Mesodermal cell (in vitro differentiated cells): ENCODE measurements at regions not wholly inside any gene's neighbourhood (a gene's known extent, or its start where the extent isn't known, plus 50 kb on each side); places are given as distances from the start of the nearest gene placed in this dataset.

Experiments
- H3K27ac ChIP-seq: 2 replicates; pipeline ENCODE4 v1.7.0; 2013; ENCODE audit warnings: mild to moderate bottlenecking, low read depth, low read length, moderate library complexity; ENCODE audit not compliant: severe bottlenecking
- H3K36me3 ChIP-seq: 2 replicates; pipeline ENCODE4 v1.7.1; 2013; ENCODE audit warnings: mild to moderate bottlenecking, low read length, moderate library complexity; ENCODE audit not compliant: control insufficient read depth, insufficient read depth
- H3K4me1 ChIP-seq: one replicate; pipeline ENCODE4 v1.7.1; 2013; ENCODE audit warnings: mild to moderate bottlenecking, low read length; ENCODE audit not compliant: insufficient read depth, control insufficient read depth, poor library complexity, severe bottlenecking
- H3K4me3 ChIP-seq: 2 replicates; pipeline ENCODE4 v1.7.0; 2013; ENCODE audit warnings: low read length, control low read depth, mild to moderate bottlenecking; ENCODE audit not compliant: insufficient read depth, poor library complexity, severe bottlenecking; ENCODE audit errors: extremely low read depth
- H3K9me3 ChIP-seq: 2 replicates; pipeline ENCODE4 v1.7.1; 2013; ENCODE audit warnings: mild to moderate bottlenecking, low read length, moderate library complexity; ENCODE audit not compliant: control insufficient read depth
- WGBS, 2 experiments: methylation state at CpG; one replicate each; pipeline ENCODE4 v1.1.5; 2013; ENCODE audit warnings: missing lambda C conversion rate in 2 of 2; ENCODE audit not compliant: insufficient coverage in 2 of 2; 5-methylcytosine and 5-hydroxymethylcytosine counted together

DNA sequence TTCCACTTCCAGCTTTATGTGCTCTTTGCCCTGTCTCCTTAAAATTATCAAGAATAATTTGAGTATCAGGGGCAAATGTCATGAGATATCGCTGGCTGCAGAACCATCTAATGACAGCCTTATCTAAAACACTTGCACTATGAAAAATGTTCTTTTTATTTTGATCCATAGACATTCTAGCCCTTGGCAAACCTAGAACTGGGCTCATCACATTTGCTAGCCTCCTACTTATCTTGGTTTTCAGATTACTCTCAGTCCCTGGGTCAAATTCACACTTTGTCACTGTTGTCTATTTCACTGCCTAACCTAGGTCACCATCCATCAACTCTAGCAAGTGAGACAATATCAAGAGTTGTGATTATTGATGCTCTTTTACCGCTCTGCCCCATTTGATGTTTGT, 59.9 kb upstream of the IPO9 start:
- Histone ChIP-seq H3K36me3 (peaks cover 26% of the 10 kb centered on the region), H3K27ac (no peak overlapping the region), H3K9me3 (peaks cover 20% of the 10 kb centered on the region), H3K4me3 (no peak overlapping the region), H3K4me1 (peaks cover 8% of the 10 kb centered on the region)
- 90 to 100% methylated on average over 1 to 2 of the region's 2 CpGs for WGBS, 2 experiments

DNA sequence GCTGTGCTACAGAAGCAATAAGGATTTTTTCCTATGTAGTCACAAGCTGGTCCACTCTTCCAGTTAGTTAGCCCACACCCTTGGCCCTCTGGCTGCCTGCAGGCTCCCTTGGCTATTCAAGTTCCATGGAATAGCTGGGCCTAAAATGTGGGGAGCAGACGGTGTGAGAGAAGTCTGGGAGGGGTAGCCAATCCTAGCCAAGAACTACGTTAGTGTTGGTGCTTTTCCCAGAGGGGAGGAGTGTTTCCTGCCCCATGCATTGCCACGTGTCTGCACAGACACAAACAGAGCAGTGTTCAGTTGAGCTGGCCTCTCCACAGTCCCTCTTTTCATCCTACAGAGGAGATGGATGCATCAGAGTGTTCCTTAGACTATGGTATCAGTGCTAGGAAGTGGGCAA, 59.0 kb upstream of the IPO9 start:
- H3K4me3 ChIP-seq = no peak overlapping the region
- H3K9me3 ChIP-seq = peaks cover 20% of the 10 kb centered on the region
- peak overlapping the region; percentile 45 for H3K27ac ChIP-seq
- peaks cover 30% of the 10 kb centered on the region for H3K36me3 ChIP-seq
- peaks cover 5% of the 10 kb centered on the region for H3K4me1 ChIP-seq
- WGBS, 2 experiments = 67 to 89% methylated on average over 1 to 2 of the region's 3 CpGs

- Histone ChIP-seq H3K36me3 (peaks cover 39% of the 10 kb centered on the region), H3K4me1 (no peaks in the 10 kb centered on the region), H3K27ac (no peak overlapping the region), H3K9me3 (peaks cover 20% of the 10 kb centered on the region), H3K4me3 (no peak overlapping the region)
- 93 to 100% methylated on average over 1 to 2 of the region's 2 CpGs for WGBS, 2 experiments
Observed at GRCh38 chr1:201771466-201771865, 57.5 kb upstream of the IPO9 start.

DNA sequence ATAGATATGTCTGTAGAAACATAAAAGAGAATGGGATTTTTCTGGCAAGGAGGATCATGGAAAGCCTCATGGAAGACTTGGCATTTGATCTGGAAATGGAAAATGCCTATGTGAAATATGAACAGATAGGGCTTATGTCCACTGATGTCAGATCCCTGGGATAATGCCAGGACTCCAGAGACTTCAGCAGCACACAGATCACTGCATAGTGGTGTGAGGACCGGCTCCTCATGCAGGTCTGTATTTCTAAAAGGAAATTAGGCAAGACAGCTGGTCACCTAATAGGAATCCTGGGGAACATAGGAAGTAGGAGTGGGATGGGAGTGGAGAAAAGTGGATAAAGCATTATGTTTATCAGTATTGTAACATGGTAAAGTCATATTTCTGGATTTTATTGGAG, 56.8 kb upstream of the IPO9 start:
- H3K9me3 ChIP-seq = peaks cover 20% of the 10 kb centered on the region
- WGBS, 2 experiments = 90 to 100% methylated on average over 1 of the region's 1 CpG
- H3K27ac ChIP-seq = no peak overlapping the region
- no peak overlapping the region for H3K4me3 ChIP-seq
- no peaks in the 10 kb centered on the region for H3K4me1 ChIP-seq
- peaks cover 39% of the 10 kb centered on the region for H3K36me3 ChIP-seq

GRCh38 chr1:201773764-201774163, 55.2 kb upstream of the IPO9 start:
- peaks cover 29% of the 10 kb centered on the region for H3K36me3 ChIP-seq
- WGBS, 2 experiments = 80 to 86% methylated on average over 1 of the region's 4 CpGs
- H3K4me3 ChIP-seq = no peak overlapping the region
- peaks cover 20% of the 10 kb centered on the region for H3K9me3 ChIP-seq
- peaks cover 12% of the 10 kb centered on the region for H3K4me1 ChIP-seq
- no peak overlapping the region for H3K27ac ChIP-seq

- 67 to 100% methylated on average over 1 to 3 of the region's 4 CpGs for WGBS, 2 experiments
- Histone ChIP-seq H3K9me3 (peaks cover 20% of the 10 kb centered on the region), H3K27ac (no peak overlapping the region), H3K36me3 (peaks cover 25% of the 10 kb centered on the region), H3K4me1 (peaks cover 12% of the 10 kb centered on the region), H3K4me3 (no peak overlapping the region)
Observed at GRCh38 chr1:201774224-201774982, 54.6 kb upstream of the IPO9 start.

DNA sequence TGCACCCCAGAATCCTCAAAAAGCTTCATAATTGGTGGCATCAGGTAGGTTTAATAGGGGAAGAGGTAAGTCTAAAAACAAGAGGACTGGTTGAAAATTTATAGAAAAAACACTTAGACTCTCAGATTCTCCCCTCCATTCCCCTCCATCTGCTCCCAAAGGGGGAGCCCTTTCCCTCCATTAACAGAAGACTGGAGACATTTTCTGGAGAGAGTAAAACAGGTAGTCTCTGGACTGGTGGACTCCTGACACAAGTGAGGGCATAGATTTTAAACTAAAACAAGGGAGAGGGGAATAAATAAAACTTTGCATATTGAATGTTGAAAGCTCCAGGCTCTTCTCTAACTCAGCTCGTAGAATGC, 54.0 kb upstream of the IPO9 start:
- 67% methylated on average over 1 of the region's 1 CpG; no CpG with 5 or more reads in 1 of the 2 experiments for WGBS, 2 experiments
- Histone ChIP-seq H3K4me3 (no peak overlapping the region), H3K36me3 (peaks cover 25% of the 10 kb centered on the region), H3K27ac (no peak overlapping the region), H3K9me3 (peaks cover 20% of the 10 kb centered on the region), H3K4me1 (peaks cover 12% of the 10 kb centered on the region)

DNA sequence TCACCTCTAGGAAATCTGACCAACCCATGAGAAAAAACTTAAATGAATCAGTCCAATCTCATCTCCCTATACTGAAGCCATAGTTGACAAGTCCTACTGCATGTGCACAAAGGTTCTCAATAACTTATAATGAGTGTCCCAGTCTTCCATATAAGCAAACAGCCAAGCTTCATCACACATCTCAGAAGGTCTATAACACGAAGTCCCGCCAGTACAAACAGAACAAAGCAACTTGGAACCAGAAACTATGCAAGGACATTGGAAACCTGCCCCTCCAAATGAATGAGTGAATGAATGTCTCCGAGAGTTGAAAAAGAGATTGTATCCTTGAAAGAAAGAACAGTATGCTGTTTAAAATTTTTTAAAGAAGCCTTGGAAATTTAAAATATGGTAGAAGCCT, 53.6 kb upstream of the IPO9 start:
- Histone ChIP-seq H3K36me3 (peaks cover 28% of the 10 kb centered on the region), H3K4me3 (no peak overlapping the region), H3K4me1 (peaks cover 12% of the 10 kb centered on the region), H3K9me3 (peaks cover 20% of the 10 kb centered on the region), H3K27ac (no peak overlapping the region)
- 84 to 90% methylated on average over 1 to 3 of the region's 3 CpGs for WGBS, 2 experiments

DNA sequence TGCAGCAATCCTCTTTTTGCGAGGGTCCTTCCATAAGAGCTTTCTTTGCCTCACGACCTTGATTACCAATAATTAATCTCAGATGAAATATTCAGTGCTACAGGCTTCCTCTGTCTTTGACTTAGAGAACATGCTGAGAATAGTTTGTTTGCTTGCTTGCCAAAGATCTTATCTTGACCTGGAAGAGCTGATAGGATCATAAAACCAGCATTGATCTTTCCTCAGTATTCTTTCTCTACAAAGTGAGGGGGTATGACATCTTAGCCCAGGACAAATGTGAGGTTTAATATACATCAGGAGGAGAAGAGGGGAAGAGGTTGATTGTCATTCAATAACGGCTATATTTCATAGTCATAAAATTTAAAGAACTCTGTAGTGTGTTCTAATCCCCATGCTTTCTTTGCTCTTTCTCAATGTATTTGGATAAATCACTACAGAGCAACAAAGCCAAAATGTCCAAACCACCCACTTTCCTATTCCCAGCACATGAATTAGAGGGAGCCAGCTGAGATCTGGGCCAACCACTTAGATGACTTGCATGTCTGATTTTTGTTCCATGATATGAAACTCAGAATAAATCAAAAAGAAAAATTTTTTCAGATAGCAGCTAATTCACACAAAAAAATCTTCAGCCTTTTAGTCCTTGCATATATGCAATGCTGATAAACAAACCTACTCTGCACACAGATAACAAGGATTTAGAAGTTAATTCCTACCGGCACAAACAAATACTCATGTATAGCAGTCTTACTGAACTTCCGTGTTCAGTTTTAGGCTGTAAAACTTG, 50.5 kb upstream of the IPO9 start:
- Histone ChIP-seq H3K4me3 (no peak overlapping the region), H3K36me3 (peaks cover 53% of the 10 kb centered on the region), H3K9me3 (peaks cover 4% of the 10 kb centered on the region), H3K27ac (peak overlapping the region; percentile 41), H3K4me1 (peaks cover 12% of the 10 kb centered on the region)
- 84% methylated on average over 2 of the region's 5 CpGs; no CpG with 5 or more reads in 1 of the 2 experiments for WGBS, 2 experiments
